ENCODE measurements at regions not wholly inside any gene's neighbourhood (a gene's known extent, or its start where the extent isn't known, plus 50 kb on each side); places are given as distances from the start of the nearest gene placed in this dataset.

- no peak overlapping the region for H3K4ac ChIP-seq (replicated peaks; ENCODE audit: insufficient read length, low read depth, low read length)
- no peak overlapping the region for H2AFZ ChIP-seq (ENCODE audit: low read length)
- no peak overlapping the region for H3K18ac ChIP-seq (ENCODE audit: extremely low read depth, low read length)
- H2BK15ac ChIP-seq (ENCODE audit: low read length) = no peak overlapping the region
- no peak overlapping the region for H4K91ac ChIP-seq (replicated peaks; ENCODE audit: insufficient read length, low read length)
- H3K14ac ChIP-seq (ENCODE audit: insufficient read length) = no peak overlapping the region
- H3K4me2 ChIP-seq (ENCODE audit: insufficient read depth in 1 of 2, low read depth in 2 of 2, low read length in 2 of 2) = no peak overlapping the region
- H3K79me2 ChIP-seq (ENCODE audit: control insufficient read depth in 1 of 2, insufficient read depth in 2 of 2, low read length in 2 of 2) = no peaks in the 10 kb centered on the region
- no peak for TF ChIP-seq RFX5 (IDR thresholded peaks at IDR 0.05; ENCODE audit: borderline replicate concordance, low read depth, low read length)
- TF ChIP-seq TCF12 (IDR thresholded peaks at IDR 0.05; ENCODE audit: low read depth, low read length) = no peak
- TF ChIP-seq SP1 (IDR thresholded peaks at IDR 0.05; ENCODE audit: low read depth, low read length) = no peak
- TF ChIP-seq KDM4A (IDR thresholded peaks at IDR 0.05; ENCODE audit: low read depth, low read length, severe bottlenecking) = no peak
- no peak for TF ChIP-seq SRF (IDR thresholded peaks at IDR 0.05; ENCODE audit: low read depth, low read length)
- no peak for TF ChIP-seq BRCA1 (IDR thresholded peaks at IDR 0.05; ENCODE audit: low read depth, low read length)
- ChIA-PET CTCF (ENCODE audit: partially characterized antibody) (interaction anchor here (0.5 kb wide), 1 partner anchor 12 kb away, joined by 3 read pairs; no protein-coding TSS in a partner anchor), POLR2A (ENCODE audit: partially characterized antibody) (no interaction called here)
- no peaks in the 10 kb centered on the region for H3K4me1 ChIP-seq (replicated peaks in 1 of 4; ENCODE audit: control insufficient read depth in 3 of 4, insufficient read depth in 4 of 4, low read length in 3 of 4)
- FAIRE-seq (no peak), DNase-seq (ENCODE audit: low read depth in 1 of 2, low spot score in 2 of 2) (no peak)
- H4K8ac ChIP-seq (ENCODE audit: extremely low read depth, insufficient read depth, low read length) = no peak overlapping the region; the same call in 1 of the 2 replicates
- no peak overlapping the region for H2BK20ac ChIP-seq (ENCODE audit: low read length)
- 92% methylated on average over 5 of the region's 6 CpGs; no CpG with 5 or more reads in 1 of the 2 experiments for WGBS, 2 experiments (ENCODE audit: extremely low coverage in 1 of 2, insufficient coverage in 1 of 2, insufficient read length in 1 of 2, insufficient replicate concordance in 2 of 2, low coverage in 1 of 2, low lambda C conversion rate in 2 of 2, missing lambda C conversion rate in 1 of 2)
- no peak overlapping the region for H3K56ac ChIP-seq (replicated peaks; ENCODE audit: insufficient read length, low read depth, low read length)
- no peaks in the 10 kb centered on the region for H4K20me1 ChIP-seq (replicated peaks in 1 of 2; ENCODE audit: control insufficient read depth in 1 of 2, insufficient read depth in 2 of 2, low read length in 2 of 2)
- no peaks in the 10 kb centered on the region for H3K9me3 ChIP-seq (ENCODE audit: insufficient read depth in 2 of 2, low read depth in 1 of 2, low read length in 1 of 2)
- H3K36me3 ChIP-seq (ENCODE audit: control insufficient read depth in 2 of 4, insufficient read depth in 4 of 4, low read length in 3 of 4) = no peaks in the 10 kb centered on the region
- H3K4me3 ChIP-seq (ENCODE audit: extremely low read depth in 1 of 4, insufficient read depth in 2 of 4, low read depth in 3 of 4, low read length in 4 of 4) = no peak overlapping the region
- H3K27me3 ChIP-seq (replicated peaks in 1 of 4; ENCODE audit: control insufficient read depth in 3 of 4, extremely low read depth in 1 of 4, insufficient read depth in 3 of 4, low read length in 3 of 4) = no peaks in the 10 kb centered on the region
- H3K79me1 ChIP-seq (ENCODE audit: low read depth, low read length) = no peaks in the 10 kb centered on the region
- H4K5ac ChIP-seq (ENCODE audit: insufficient read length, low read depth, low read length) = no peak overlapping the region
- H2BK12ac ChIP-seq (ENCODE audit: low read depth, low read length) = no peak overlapping the region
- H2AK5ac ChIP-seq (ENCODE audit: low read depth, low read length) = no peak overlapping the region
- H2BK5ac ChIP-seq (ENCODE audit: low read depth, low read length) = no peak overlapping the region
- H3K23ac ChIP-seq (ENCODE audit: insufficient read length) = no peak overlapping the region
- H3K27ac ChIP-seq (ENCODE audit: low read depth, low read length) = no peak overlapping the region
- H3K23me2 ChIP-seq (ENCODE audit: low read depth, low read length) = no peaks in the 10 kb centered on the region
- H3K9ac ChIP-seq (replicated peaks in 1 of 4; ENCODE audit: extremely low read depth in 1 of 4, low read depth in 3 of 4, low read length in 3 of 4) = no peak overlapping the region
- H2BK120ac ChIP-seq (replicated peaks; ENCODE audit: low read depth, low read length) = no peak overlapping the region
These were observed 161.3 kb upstream of the PCDH15 start for GRCh38 chr10:54962134-54962900.

All from H1 (cell line).